ENCODE measurements at regions not wholly inside any gene's neighbourhood (a gene's known extent, or its start where the extent isn't known, plus 50 kb on each side); places are given as distances from the start of the nearest gene placed in this dataset.
"Not testable (repeated sequence)": the region's sequence is repeated elsewhere in the genome, so short reads cannot be mapped to it uniquely, and the experiment has no call there.

GRCh38 chr1:175262621-175263020 is 70.0 kb upstream of the KIAA0040 start:
- BruUV-seq (replicated peaks): no TSS peak
- Histone ChIP-seq H3K9me3 (replicated peaks; ENCODE audit: control insufficient read depth, insufficient read depth, low read length) (no peaks in the 10 kb centered on the region), H3K4me3 (replicated peaks in 1 of 3; ENCODE audit: insufficient read depth in 1 of 3, low read depth in 1 of 3, low read length in 3 of 3) (no peak overlapping the region), H3K27me3 (ENCODE audit: control insufficient read depth in 2 of 2, insufficient read depth in 2 of 2, low read length in 2 of 2) (peaks cover 0 to 6% of the 10 kb centered on the region in 2 experiments), H3K4me2 (ENCODE audit: insufficient read depth, low read length) (no peak overlapping the region), H4K20me1 (replicated peaks; ENCODE audit: control insufficient read depth, extremely low read depth, insufficient read depth, low read length) (no peaks in the 10 kb centered on the region), H3K9me1 (replicated peaks; ENCODE audit: control insufficient read depth, extremely low read depth, insufficient read depth, low read length) (no peaks in the 10 kb centered on the region), H3K79me2 (ENCODE audit: control insufficient read depth, insufficient read depth, low read length) (no peaks in the 10 kb centered on the region), H3K27ac (ENCODE audit: insufficient read depth, low read depth, low read length) (no peak overlapping the region), H3K4me1 (ENCODE audit: control insufficient read depth, extremely low read depth, insufficient read depth, low read length) (no peaks in the 10 kb centered on the region), H2AFZ (ENCODE audit: low read depth, low read length) (no peak overlapping the region), H3K9ac (replicated peaks; ENCODE audit: extremely low read depth, insufficient read depth, low read length) (no peak overlapping the region), H3K36me3 (ENCODE audit: control insufficient read depth in 2 of 2, extremely low read depth in 1 of 2, insufficient read depth in 2 of 2, low read length in 2 of 2) (no peaks in the 10 kb centered on the region)
- DNase-seq (ENCODE audit: low read depth, low spot score) (no peak), FAIRE-seq (no peak)
- ChIA-PET CTCF (no interaction called here), POLR2A (no interaction called here)
- dilution Hi-C loops (cut with MboI; ENCODE audit: extremely low pct_ligation_motif_present, low sequenced_read_pairs): no loop called here
- no peak for TF ChIP-seq GATA2 (IDR thresholded peaks at IDR 0.05; ENCODE audit: insufficient read depth, insufficient read length, low read depth, low read length)
- TF ChIP-seq JUN (IDR thresholded peaks at IDR 0.05; ENCODE audit: borderline replicate concordance, insufficient read depth, insufficient read length, low read depth): no peak
- TF ChIP-seq MAX (IDR thresholded peaks at IDR 0.05; ENCODE audit: insufficient read depth, insufficient read length): no peak
- TF ChIP-seq CTCF (IDR thresholded peaks at IDR 0.05; ENCODE audit: extremely low read depth in 1 of 2, insufficient read depth in 1 of 2, low read depth in 1 of 2, low read length in 2 of 2): no peak
- no peak for TF ChIP-seq MYC (IDR thresholded peaks at IDR 0.05; ENCODE audit: low read depth, low read length)
- no peak for TF ChIP-seq POLR2AphosphoS5 (IDR thresholded peaks at IDR 0.05; ENCODE audit: insufficient read depth, low read depth, low read length)
- TF ChIP-seq POLR2A (IDR thresholded peaks at IDR 0.05; ENCODE audit: low read depth, low read length): no peak
- no peak for TF ChIP-seq FOS (IDR thresholded peaks at IDR 0.05; ENCODE audit: borderline replicate concordance, insufficient read depth, low read length)
- no peak for TF ChIP-seq EZH2 (IDR thresholded peaks at IDR 0.05; ENCODE audit: borderline replicate concordance, low read depth, low read length, severe bottlenecking)
- intact Hi-C loops (cut with micrococcal nuclease): no loop called here

GRCh38 chr1:175256246-175256645 is 63.7 kb upstream of the KIAA0040 start:
- BruUV-seq (replicated peaks); POLR2A ChIA-PET; FAIRE-seq; CTCF ChIA-PET; H3K9me3 ChIP-seq (replicated peaks; ENCODE audit: control insufficient read depth, insufficient read depth, low read length); intact Hi-C loops (cut with micrococcal nuclease); H3K27me3 ChIP-seq (ENCODE audit: control insufficient read depth in 2 of 2, insufficient read depth in 2 of 2, low read length in 2 of 2); H4K20me1 ChIP-seq (replicated peaks; ENCODE audit: control insufficient read depth, extremely low read depth, insufficient read depth, low read length); H3K4me1 ChIP-seq (ENCODE audit: control insufficient read depth, extremely low read depth, insufficient read depth, low read length); H2AFZ ChIP-seq (ENCODE audit: low read depth, low read length); H3K4me2 ChIP-seq (ENCODE audit: insufficient read depth, low read length); DNase-seq (ENCODE audit: low read depth, low spot score); H3K4me3 ChIP-seq (replicated peaks in 1 of 3; ENCODE audit: insufficient read depth in 1 of 3, low read depth in 1 of 3, low read length in 3 of 3); H3K27ac ChIP-seq (ENCODE audit: insufficient read depth, low read depth, low read length); dilution Hi-C loops (cut with MboI; ENCODE audit: extremely low pct_ligation_motif_present, low sequenced_read_pairs); H3K36me3 ChIP-seq (ENCODE audit: control insufficient read depth in 2 of 2, extremely low read depth in 1 of 2, insufficient read depth in 2 of 2, low read length in 2 of 2); H3K9me1 ChIP-seq (replicated peaks; ENCODE audit: control insufficient read depth, extremely low read depth, insufficient read depth, low read length); H3K79me2 ChIP-seq (ENCODE audit: control insufficient read depth, insufficient read depth, low read length); H3K9ac ChIP-seq (replicated peaks; ENCODE audit: extremely low read depth, insufficient read depth, low read length): not testable (repeated sequence)

Measured in endothelial cell of umbilical vein (primary cell).